NAMALWA (cell line): ENCODE measurements at regions not wholly inside any gene's neighbourhood (a gene's known extent, or its start where the extent isn't known, plus 50 kb on each side); places are given as distances from the start of the nearest gene placed in this dataset.

ENCODE experiments used
- DNase-seq: peaks from one replicate; pipeline ENCODE4 v3.0.0-alpha.2; 2015; ENCODE audit warnings: low spot score

DNA sequence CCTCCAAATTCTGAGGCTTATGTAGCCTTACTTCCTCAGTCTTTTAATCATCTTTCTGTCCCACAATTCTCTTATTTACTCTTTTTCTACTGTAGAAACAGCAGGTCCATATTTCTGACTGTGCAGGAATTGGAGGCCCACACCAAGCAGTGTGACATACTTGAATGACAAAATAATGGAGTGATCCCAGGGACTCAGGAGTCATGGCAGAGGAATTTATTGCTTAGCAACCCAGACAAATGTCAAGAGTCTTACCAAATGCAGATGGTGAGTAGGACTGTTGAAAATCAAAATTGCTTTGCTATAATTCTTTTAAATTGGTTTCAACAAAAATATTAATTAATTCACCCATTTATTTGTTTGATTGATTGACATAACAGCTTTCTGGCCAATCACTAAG is 59.9 kb downstream of the HTR1B start:
- DNase-seq: no peak

DNA sequence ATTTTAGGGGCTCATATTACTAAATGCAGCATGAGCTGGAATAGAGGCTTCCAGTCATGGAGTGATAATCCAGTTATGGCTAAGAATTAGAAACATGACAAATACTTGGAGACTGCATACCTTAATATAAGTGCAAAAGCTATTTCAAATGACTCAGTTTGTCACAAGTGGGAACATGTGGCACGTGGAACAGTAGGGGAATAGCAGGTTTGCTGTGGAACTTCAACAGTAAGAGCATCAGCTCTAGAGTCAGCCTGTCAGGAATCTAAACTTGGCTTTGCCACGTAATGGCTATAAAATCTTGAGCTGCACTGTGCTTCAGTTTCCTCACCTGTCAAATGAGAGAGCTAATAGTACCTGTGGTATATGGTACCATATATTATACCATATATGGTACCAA is 62.1 kb downstream of the HTR1B start:
- no peak for DNase-seq

DNA sequence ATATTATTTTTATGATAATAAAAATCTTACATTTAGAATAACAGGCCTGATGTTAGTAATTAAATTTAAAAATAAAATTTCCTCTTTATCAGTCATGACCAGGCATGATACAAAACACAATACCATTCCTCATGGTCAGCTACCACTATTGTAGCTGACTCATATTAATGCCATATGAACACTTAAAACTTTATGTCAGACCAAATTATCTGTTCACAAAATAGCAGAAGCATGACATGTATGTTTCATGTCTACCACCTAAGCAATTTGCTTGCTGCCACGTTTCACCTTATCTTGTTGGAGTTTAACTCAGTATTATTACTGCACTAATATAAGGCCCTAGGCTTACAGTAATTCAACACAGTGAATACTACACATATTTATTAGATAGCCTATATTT is 65.7 kb downstream of the HTR1B start:
- DNase-seq: no peak

DNA sequence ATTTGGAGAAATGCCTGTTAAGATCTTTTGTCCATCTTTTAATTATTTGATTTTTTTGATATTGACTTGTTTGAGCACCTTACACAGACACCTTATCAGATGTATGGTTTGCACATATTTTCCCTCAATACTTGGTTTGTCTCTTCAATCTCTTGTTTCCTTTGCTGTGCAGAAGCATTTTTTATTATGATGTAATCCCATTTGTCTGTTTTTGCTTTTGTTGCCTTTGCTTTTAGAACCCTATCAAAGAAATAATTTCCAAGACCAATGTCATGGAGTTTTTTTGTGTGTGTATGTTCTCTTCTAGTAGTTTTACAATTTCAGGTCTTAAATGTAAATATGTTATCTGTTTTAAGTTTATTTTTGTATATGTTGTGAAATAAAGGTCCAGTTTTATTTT is 73.9 kb downstream of the HTR1B start:
- no peak for DNase-seq

DNA sequence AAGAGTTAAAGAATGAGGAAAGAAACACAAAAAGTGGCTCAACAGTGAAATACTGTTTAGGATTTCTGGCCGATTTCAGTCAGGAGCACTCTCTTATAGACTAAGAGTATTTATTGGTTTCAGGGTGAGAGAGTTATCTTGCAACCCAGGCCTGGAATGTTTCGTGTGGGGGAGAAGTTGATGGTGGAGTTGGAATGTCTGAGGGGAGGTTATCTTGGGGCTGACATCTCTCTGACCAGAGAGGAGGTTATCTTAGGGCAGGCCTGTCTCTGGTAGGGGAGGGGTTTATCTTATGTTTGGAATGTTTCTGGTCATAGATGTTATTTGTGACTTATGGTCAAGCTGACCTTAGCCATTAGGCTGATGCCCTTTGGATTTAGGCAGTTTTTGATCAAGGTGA is 80.3 kb downstream of the HTR1B start:
- DNase-seq: no peak

DNA sequence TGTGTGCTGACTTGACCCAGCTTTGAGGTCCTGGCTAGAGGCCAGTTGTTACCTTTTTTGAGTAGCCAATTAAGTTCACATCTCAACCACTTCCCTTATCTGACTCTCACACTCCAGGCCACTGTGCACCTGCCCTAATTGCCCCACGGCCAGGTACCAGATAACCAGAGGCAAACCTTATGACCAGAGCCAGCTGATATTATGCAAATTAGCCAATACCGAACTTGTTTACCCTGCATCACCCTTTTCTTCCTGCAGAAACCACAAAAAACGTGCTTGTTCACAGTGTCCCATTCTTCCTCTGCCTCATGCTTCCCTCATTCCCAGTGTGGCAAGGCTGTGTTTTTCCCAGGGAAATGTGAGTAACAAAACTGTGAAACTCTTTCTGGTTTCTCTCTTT is 89.3 kb downstream of the HTR1B start:
- no peak for DNase-seq

DNA sequence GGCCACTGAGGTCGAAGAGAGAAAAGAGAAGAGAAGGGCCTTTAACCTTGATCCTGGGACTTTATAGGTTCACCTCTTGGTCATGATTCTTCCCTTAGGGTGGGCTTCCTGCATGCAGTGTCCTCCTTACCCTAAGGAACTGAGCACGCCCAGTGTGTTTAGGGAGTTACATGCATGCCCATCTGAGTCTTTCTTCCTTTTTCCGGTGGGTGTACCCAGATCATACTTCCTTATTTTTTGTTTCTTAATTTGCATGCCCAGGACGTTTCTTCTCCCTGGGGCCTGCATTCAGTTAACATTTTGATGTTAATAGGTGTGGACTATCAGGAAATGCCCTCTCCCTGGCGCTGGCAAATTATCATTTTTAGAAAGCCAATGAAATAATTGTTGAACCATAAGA is 91.5 kb downstream of the HTR1B start:
- peak; percentile 20 for DNase-seq

DNA sequence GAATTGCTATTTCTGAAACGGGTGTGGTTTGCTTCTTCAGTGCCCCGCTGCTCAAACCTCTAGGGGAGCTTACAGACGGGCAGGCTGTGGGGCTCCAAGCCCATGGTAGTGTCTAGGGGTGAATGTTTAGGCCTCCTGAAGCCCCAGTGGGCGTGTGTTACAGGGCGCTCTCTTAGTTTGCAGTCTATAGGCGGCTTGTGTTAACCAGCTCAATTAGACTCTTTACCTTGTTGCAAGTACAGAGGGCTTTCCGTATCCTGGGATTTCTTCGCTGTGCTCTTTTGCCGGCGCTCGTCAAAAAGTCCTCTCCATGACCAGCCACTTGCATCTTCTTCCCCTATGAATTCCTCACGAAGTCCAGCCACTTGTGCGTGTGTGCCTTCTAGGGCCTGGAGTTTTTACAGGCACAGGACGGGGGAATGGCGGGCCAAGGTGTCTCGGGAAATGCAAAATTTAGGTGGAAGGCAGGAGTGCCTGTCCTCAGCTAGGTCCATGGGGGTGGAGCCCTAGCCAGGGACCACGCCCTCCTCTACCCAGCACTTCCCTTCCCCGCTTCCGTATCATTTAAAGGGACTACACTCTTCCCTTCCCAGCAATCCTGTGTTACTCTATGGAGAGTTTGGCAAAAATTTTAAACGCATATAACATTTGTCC is 94.5 kb downstream of the HTR1B start:
- no peak for DNase-seq

DNA sequence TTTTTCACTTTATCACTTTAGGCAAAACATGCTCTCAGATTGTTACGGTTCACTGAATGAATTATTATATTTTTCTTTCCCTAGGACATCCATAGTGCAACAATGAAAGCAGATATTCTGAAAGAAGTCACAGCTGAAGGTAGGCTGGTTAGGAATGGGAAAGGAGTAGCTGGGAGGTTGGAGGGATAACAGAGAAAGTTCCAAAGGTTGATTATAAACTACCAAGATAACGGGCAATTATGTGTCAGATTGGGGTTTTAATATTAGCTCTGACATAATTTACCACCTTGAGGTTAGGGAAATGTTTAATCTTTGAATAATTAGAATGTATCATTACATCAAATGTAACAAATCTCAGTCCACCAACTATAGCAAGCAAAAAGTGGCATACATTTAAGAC is 96.5 kb downstream of the HTR1B start:
- no peak for DNase-seq

DNA sequence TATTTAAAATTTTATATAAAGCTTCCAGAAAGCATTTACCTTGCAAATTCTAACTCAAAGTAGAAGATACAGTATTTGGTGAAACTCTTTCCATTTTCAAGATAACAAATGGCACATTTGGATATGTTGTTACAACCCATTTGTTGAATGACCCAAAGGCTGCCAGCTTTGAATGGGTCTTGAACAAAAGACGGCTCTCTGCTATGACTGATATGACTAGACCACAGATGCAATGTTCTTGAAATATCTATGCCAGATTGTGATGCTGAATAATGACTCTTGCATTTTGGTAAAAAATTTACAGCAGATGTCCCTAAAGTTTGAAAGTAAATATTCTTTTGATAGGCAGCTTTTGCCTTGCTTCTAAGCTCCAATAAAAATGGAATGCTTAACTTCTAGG is 99.6 kb downstream of the HTR1B start:
- no peak for DNase-seq

DNA sequence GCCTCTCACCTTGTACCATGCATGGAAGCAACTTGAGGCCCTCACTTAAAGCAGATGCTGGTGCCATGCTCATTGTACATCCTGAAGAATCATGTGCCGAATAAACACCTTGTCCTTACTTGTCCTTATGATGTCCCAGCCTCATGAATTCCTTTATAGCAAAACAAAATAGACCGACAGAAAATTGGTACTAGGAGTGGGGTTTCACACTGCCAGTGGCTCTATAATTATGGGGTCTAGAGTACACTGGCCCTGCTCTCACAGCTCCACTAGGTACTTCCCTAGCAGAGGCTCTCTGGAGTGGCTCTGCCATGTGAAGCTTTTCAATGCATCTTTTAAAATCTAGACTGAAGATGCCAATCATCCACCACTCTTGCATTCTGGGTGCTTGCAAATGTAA is 101.2 kb downstream of the HTR1B start:
- DNase-seq: no peak

DNA sequence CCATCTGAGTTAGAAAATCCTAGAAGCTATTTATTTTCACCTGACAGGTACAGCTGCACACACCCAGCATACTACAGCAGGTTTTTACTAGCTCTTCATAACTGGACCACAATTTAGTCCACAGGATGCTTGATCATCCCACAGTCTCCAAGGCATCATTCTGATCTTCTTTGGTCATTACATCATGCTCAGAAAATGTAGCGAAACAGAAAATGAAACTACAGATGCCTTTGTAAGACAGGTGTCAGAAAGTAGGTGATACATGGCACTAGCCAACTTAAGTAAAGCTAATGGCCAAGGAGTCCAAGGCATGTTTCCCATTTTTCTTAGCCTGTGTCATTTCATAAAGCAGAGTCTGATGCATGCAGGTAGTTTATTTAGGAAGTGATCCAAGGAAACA is 102.3 kb downstream of the HTR1B start:
- DNase-seq: no peak

DNA sequence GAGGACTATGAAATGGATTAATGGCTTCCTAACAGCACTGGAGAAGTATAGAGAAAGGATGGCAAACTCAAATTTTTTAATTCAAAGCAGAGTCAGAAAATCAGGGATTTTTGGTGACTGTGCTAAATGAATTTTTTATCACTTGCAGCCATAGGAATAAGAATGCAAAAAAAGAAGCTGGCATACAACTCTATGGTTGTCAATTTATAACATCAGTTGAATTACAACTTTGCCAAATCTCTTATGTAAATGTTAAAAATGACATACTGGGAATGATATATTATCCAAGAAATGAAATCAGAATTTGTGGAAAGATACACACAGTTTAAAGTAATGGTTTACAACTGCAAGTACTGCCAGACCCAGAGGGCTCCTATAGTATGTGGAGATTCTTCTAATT is 106.5 kb downstream of the HTR1B start:
- no peak for DNase-seq

DNA sequence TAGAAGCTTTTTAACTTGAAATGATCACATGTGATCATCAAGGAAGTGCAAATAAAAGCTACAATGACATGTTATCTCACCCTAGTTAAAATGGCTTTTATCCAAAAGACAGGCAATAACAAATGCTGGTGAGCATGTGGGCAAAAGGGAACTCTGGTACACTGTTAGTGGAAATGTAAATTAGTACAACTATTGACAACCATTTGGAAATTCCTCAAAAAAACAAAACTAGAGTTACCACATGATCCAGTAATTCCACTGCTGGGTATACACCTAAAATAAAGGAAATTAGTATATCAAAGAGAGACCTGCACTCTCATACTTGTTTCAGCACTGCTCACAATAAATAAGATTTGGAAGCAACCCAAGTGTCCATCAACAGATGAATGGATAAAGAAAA is 108.7 kb downstream of the HTR1B start:
- no peak for DNase-seq

DNA sequence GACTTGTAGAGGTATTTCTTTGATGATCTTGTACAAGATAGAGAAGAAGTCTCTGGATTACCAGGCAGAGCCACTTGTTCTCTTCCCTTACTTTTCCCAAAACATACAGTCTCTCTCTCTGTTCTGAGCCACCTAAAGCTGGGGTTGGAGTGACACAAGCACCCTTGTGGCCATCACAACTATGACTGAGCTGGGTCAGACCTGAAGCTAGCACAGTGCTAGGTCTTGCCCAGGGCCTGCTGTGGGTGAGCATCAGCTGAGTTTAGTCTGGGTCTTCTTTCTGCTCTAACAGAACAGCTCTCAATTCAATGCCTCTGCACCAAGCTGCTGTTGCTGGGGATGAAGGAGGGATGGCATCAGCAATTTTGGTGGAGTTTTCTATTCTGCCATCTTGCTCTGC is 110.2 kb downstream of the HTR1B start:
- DNase-seq: no peak

DNA sequence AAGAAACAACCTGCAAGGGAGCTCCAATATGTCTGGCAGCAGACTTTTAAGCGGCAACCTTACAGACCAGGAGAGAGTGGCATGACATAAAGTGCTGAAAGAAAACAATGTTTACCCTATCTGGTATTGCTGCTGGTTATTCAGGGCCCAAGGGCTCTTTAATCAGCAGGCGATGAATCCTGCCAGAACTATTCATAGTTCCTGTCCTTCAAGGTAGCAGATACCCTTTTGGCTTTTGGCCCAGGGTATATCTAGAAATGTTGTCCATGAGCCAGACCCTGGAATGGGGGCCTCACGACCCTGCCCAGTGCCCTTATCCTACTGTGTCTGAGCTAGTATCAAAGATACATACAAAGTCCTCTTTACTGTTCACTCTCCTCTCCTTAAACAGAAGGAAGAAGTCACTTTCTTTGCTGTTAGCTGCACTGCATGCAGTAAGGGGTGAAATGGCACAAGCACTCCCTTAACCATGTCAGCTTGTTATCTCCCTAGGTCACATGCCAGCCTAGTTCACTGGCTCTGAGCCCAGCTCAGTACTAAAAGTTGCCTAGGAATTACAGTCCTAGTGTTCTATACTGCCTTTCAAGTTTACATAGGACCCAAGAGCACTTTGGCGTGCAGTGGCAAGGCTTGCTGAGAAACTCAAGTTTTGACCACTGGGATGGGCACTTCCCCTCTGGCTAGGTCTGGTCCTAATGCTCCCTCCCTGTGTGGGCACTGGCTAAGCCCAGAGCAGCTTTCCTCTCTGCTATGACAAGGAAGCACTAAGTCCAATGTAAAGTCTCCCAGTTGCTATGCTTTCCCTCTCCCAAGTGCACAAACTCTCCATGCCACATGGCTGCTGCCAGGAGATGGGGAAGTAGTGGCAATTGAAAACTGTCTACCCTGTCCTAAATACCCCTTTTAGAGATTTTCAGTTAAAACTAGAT is 122.0 kb downstream of the HTR1B start:
- no peak for DNase-seq

DNA sequence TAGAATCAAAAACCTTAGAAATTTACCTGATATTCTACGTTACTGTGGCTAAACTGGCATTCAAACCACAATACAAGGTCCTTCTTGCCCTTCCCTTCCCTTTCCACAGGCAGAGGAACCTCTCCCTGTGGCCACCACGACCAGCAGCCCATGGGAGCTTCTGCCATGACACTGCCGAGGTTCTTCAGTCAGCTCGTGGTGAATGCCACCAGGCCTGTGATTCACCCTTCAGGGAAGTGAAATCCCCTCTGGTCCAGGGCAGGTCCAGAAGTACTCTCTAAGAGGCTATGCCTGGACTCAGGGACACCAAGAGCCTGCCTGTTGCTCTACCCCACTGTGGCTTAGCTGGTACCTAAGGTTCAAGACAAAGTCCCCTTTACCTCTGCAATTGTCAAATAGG is 123.0 kb downstream of the HTR1B start:
- DNase-seq: no peak

DNA sequence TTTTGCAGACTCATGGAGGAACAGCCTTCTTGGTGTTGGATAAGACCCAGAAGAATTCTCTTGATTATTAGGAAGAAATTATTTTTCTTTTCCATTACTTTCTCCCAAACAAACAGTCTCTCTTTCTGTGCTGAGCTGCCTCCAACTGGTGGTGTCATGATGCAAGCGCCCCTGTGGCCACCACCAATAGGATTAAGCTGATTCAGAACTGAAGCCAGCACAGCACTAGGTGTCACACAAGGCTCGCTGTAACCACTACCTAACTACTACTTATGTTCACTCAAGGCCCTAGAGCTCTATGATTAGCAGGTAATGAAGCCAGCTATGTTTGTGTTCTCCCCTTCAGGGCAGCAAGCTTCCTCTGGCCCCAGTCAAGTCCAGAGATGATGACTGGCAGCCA is 123.4 kb downstream of the HTR1B start:
- no peak for DNase-seq

DNA sequence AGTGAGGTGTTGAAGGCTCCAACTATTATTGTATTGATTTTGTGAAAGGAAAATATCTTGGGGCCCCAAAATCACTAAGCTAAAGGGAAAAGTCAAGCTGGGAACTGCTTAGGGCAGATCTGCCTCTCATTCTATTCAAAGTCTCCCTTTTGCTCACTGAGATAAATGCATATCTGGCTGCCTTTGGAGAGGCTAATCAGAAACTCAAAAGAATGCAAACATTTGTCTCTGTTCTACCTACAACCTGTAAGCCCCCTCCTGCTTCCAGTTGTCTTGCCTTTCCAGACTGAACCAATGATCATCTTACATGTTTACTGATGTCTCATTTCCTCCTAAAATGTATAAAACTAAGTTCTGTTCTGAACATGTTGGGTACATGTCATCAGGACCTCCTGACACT is 125.9 kb downstream of the HTR1B start:
- no peak for DNase-seq

DNA sequence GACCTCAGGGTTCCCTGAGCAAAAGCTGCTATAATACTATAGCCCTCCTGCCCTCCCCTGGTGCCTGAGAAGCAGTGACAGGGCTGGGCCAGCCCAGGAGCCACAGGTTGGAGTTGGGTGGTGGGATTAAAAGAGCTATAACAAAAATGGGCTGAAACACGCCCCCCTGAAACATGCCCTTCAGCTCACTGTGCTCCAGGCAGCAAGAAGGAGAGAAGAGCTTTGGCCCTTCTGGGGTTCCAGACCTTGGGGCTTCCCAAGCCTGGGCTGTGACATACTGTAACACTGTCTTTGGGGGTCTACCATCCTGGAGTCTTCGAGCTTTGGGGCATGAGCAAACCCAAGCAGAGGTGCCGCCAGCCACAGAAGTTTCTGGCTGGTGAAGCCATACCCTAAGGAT is 129.2 kb downstream of the HTR1B start:
- no peak for DNase-seq

DNA sequence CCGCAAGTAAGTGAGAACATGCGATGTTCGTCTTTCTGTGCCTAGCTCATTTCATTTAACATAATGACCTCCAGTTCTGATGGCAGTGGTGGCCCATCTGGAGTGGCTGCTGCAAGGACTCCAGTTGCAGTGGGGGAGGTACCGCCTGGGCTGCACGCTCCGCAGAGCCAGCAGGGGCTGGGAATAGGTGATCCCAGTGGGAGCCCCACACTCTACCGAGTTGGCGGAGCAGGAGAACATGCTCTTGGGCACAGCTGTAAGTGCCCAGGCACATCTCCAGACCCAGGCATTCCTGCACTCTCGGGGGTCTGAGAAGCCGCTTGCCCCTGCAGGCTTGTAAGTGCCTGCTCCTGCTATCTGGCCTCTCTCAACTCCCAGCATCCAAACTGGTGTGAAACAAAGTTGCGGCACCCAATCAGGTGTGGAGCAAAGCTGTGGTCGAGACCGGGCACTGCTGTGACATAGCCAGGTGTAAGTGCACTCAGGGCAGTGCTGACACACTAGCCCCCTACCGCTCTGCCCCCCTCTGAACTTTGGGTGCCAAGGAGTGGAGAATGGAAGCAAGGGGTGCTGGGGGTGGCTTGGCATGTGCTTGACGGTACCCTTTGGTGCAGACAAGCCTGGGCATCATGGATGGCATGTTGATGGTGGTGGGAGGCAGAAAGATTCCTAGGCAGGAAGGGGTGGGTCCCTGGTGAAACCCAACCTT is 130.2 kb downstream of the HTR1B start:
- no peak for DNase-seq

DNA sequence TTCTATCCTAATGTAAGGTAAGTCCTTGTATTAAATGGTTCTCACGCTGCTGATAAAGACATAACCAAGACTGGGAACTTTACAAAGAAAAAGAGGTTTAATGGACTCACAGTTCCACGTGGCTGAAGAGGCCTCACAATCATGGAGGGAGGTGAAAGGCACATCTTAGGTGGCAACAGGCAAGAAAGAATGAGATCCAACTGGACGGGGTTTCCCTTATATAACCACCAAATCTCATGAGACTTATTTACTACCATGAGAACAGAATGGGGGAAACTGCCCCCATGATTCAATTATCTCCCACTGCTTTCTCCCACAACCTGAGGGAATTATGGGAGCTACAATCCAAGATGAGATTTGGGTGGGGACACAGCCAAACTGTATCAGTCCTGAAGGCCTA is 136.6 kb downstream of the HTR1B start:
- DNase-seq: no peak

DNA sequence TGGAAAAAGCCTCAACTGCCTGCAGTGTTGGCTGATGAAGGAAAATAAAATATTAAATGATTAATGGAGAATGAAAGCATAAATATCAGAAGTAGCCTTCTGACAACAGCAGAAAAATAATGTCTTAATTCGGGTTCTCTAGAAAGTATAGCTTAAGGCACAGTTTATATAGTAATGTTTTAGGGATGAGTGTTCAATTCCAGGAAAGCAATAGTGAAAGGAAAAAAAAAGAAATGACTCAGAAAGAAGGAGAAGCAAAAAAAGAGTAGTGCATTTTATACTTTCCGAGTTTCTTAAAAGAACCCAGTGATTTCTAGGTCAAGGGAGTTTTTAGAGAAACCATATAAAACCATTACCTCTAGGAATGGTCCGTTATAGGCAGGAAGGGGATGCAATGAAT is 137.3 kb downstream of the HTR1B start:
- DNase-seq: no peak
